HG02981 (cell line): ENCODE measurements at regions not wholly inside any gene's neighbourhood (a gene's known extent, or its start where the extent isn't known, plus 50 kb on each side); places are given as distances from the start of the nearest gene placed in this dataset.
"Not testable (repeated sequence)": the region's sequence is repeated elsewhere in the genome, so short reads cannot be mapped to it uniquely, and the experiment has no call there.

Experiments used
- ATAC-seq: cut with Tn5 transposase; IDR thresholded peaks from one replicate; pipeline ENCODE4 v1.9.1; 2021; ENCODE audit warnings: mild to moderate bottlenecking, moderate library complexity; ENCODE audit not compliant: unreplicated experiment

DNA sequence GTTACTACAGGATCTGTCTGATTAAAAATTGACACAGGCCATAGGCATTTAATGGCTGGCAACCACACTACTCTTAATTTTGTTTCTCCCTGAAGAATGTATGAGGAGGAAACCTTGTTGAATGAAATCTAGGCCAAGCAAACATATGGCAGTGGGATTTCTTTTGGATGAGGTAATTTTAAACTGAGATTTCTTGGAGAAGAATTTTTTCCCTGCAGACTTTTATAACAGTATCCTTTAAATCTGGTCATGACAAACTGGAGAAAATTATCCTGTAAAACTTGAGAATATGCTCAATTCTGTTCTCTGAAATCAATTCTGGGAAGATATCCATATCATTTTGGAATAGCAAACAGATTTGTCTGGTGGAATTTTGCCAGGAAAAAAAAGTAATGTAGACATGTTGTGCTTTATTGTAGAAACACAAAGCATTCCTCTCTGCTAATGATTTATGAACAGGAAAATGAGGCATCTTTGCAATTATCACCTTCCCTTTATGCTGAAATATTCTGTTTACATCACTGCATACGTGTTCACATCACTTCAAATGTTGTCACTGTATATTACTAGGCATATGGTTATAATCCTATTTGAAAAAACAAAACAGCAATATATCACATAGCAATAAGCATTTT lies 108.3 kb upstream of the ARSJ start:
- ATAC-seq = no peak

DNA sequence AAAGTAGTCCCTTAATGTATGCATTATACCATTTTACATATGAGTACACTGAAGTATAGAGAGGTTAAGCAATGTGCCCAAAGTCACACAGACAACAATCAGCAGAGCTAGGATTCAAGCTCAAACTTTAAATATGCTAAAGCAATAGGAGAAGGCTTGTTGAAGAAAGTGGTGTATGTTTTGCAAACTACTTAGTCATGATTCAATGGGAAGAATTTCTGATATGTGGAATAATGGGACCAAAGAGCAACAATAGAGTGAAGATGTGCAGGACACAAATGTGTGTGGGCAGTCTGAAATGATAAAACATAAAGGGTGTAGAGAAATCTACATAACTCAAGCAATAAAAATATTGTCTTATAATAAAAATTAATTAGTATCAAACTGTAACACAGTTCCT lies 109.0 kb upstream of the ARSJ start:
- ATAC-seq = no peak

DNA sequence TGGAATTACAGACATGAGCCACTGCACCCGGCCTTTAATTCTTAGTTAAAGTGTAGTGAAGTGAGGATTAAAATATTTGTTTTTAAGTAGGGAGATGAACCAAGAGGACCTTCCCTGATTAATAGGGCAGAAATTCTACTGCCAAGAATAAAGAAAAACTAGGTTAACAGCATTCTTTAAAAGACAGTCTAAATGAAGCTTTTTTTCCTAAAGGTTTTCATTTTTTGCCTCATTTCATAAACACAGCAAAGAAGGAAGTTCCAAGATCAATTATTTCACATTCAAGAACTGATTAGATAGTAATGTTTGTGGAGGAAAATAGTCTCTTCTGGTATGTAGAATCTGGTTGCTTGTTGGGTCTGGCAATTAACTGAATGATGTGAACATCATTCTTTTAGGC lies 112.1 kb upstream of the ARSJ start:
- ATAC-seq = no peak

DNA sequence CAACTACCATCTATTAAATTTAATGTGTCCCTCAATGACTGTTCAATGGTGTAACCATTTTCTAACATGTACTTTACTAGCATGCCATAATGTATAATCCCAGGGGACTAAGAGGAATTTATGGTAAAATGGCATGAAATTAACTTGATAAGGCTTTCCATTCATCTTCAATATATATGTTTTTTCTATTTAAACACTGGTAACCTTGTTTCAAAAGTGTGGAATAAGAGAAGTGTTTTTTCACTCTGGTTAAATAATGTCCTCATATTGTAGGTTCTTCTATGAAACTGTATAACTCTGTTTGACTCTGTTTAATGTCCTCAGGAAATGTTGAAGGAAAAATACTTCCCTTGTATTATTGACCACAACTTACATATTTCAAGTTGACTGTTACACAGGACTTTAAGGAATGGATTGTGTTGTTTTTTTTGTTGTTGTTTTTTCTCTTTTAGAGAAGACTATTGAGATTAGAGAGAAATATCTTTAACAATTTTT lies 113.8 kb upstream of the ARSJ start:
- no peak for ATAC-seq

DNA sequence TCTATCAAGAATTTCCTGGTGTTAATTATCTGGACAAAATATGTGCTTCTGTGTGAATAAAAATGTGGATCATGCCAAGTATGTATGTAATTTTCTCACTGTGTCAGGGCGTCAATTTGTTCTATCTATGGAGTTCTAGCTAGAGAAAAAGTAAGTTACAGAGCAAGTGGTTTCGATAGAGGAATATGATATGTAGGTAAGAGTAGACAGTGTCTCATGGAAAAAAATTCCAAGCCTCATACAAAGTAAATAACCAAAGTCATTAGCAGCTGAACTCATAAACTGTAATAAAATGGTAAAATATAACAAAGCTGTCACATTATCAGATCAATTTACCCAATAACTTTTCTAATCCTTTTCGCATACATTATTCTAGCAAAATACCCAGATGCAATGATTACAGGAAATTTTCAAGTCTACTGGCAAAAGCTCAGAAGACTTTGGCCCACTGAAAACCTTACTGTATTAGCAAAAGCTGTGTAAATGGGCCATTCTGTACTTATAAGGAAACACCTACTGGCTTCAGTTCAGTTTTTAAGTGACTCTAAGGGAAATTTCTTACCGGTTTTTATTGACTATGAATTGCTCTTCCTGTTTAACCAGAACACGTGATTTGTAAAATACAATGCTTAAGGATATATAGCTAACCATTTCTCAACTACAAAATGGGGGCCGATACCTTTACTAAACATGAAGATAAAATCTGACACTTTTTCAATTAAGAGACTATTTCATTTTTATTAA lies 121.0 kb upstream of the ARSJ start:
- ATAC-seq = no peak

DNA sequence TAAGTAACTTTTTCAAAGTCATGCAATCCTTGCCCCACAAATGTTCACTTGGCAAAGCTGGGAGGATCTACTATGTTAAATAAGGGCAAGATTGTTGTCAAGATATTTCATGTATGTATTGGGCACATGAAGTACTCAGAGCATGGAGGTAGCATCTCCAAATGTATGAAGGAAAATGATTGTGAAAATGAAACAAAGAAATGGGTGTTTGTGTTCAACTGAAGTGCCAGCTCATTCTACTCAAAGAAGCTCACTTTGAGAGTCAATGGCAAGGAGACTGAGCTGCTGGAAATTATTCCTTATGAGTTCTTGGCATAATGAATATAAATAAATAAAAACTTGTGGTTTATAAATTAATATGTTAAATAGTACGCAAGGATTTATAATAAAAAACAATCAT lies 124.5 kb upstream of the ARSJ start:
- no peak for ATAC-seq

DNA sequence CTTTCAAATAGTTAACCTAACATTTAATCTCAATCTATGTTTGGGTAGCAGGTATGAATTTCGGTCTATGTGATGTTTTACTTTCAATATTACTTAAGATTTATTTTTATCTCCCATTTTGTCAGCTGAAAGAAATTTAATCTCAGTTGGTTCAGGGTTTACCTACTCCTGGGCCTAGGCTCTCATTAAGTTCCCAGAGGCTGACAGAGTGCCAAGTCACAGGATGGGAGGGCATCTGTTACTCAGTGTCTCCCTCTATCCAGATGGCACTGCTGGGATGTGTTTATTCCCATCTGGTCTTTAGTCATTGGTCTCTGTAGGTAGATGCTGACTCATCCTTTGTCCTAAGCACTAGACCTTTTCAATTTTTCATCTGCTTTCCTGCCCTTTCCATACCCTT lies 129.4 kb upstream of the ARSJ start:
- no peak for ATAC-seq

DNA sequence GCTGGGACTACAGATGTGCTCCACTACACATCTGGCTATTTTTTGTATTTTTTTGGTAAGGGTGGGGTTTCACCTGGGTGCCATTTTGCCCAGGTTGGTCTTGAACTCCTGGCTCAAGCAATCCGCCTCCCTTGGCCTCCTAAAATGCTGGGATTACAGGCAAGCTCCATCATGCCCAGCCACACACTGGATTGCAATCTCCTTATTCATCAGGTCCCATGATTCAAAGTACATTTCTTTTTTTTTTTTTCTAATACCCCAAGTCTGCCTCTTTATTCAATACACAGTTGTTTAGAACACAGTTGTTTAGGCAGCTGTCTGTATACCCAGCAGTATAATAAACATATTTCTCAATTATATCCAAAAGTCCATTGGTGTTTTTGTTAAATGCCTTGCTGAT lies 130.3 kb upstream of the ARSJ start:
- no peak for ATAC-seq

DNA sequence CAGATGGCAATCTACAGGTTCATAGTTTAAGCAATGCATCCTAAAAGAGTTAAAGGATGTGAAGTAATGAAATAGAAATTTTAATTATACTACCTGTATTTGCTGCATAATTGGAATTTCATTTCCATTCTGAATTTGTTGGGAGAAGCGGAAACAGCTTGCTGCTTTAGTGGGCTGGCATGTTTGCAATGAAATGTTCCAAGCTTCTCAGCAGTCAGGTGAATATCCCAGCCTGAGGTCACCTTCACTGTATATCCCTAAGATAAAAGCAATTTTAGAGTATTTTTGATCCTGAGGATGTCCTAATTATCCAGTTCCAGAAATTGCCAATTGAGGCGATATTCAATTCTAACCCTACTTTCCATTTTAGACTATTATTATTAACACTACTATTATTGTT lies 136.1 kb upstream of the ARSJ start:
- ATAC-seq = no peak

DNA sequence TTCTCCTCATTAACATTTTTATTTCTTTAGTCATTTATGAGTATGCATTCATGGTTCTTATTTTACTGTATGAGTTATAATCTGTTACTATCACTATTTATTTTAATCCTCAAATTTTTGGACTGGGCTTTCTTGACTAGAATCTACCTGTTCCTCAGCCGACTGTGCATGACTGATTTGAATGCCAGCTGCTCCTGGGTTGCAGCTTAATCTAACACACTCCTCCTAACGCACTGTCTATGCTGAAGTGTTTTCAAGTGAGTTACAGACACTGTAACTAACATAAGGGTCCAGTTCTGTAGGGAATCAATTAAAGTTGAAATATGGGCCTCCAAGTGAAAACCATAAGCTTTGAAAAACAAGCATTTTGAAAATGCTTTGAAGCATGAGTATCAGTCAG lies 137.4 kb upstream of the ARSJ start:
- no peak for ATAC-seq

DNA sequence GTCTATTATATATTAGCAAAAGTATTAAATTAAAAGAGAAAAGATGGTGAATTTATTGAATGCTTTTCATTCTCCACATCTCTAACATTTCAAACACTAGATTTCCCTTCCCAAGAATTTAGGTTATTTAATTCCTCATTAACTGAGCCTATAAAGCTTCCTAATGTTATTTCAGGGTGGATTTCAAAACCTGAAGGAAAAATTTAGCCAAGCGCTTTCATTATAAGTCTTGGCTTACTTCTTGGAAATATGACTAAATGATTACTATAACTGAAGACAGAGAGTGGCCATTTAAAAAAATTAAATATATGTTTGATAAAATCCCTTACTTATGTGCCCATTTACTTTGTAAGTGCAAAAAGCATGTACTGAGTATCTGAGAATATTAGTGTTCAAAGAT lies 141.8 kb upstream of the ARSJ start:
- ATAC-seq = no peak

DNA sequence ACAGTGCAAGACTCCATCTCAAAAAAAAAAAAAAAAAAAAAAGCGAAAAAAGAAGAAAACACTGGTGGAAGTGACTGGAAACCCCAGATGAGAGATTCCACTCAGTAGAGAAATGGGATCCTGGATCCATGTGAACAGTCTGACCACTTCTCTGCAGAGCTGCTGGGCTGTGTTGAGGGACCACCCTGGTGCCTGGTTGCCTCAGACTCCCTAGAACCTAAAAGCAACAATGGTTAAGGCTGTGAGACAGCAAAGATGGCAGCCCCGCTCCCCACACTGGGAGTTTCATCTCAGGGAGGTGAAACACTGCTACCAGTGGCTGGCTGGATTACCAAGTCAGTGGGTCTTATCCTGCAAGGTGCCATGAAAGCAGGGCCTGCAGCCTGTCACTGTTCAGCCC lies 152.8 kb upstream of the ARSJ start:
- no peak for ATAC-seq

DNA sequence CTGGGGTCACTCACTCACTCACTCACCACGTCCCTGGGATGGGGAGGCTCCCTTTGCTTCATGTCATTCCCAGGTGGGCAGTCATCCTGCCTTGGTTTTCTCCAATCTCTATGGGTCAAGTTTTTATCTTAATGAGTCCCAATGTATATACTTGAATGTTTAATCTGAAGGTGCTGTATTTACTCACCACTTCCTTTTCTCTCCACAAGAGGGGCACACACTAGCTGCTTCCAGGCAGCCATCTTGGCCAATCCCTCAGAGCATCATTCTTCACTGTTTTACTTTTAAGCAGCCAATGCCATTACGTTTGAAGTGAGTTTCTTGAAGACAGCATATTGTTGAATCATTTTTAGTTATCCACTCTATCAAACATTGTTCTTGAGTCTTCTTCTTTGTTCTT lies 153.4 kb upstream of the ARSJ start:
- ATAC-seq = peak; percentile 91

DNA sequence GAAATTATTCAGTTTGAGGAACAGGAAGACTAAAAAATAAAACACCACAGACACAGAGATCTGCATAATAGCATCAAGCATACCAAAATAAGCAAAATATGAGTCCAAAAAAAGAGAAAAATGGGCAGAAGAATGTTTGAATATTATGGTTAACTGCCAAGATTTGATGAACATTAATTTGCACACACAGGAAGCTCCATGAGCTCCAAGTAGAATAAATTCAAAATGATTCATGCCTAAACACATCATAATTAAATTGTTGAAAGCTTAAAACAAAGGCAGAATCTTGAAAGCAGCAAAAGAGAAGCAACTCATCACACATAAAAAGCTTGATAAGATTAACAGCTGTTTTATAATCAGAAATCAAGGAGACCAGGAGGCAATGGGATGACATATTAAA lies 156.6 kb upstream of the ARSJ start:
- ATAC-seq = no peak

DNA sequence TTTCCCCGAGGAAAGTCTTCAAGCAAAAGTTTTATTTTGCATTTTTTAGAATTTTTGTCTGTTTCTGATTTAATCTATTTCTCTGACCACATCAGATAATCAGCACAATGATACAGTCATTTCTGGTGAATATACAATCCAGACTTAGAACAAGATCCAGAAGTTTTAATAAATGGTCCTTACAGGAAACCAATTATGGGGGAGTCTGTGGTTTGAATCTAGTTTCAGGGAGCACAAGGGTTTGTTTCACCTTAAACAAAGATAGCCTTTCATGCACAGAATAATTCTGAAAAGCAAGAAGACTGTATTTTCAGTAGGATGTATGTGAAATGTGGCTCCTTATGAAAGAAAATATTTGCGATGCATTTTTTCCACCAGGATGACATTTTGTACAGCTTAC lies 158.5 kb upstream of the ARSJ start:
- no peak for ATAC-seq

DNA sequence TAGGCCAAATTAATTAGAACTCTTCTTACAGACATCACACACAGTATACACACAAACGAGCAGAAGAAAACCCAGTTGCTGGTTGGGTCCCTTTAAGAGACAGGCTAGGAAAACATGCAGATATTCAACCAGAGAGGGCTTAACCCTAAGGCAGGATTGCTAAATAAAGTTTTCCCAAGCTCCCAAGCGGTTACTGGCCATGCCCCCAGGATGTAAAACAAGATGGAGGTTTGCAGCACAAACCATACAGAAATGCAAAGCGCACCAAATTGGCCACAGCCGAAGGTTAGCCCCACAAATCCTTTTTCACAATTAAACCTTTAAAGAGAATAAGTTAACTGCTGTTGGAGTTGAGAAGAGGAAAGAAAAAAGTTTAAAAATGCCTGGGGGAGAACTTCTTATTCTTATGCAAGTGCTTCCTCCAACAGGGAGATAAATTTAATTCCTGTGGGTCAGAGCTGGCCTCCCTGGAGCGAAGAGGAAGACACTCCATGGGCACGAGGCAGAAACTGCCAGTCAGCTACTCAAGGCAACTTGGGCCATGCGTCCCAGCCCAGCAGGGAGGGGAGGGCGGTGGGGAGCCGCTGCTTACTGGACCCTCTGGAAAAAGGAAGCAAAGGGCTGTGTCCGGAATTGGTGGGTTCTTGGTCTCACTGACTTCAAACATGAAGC lies 167.6 kb upstream of the ARSJ start:
- ATAC-seq = no peak

DNA sequence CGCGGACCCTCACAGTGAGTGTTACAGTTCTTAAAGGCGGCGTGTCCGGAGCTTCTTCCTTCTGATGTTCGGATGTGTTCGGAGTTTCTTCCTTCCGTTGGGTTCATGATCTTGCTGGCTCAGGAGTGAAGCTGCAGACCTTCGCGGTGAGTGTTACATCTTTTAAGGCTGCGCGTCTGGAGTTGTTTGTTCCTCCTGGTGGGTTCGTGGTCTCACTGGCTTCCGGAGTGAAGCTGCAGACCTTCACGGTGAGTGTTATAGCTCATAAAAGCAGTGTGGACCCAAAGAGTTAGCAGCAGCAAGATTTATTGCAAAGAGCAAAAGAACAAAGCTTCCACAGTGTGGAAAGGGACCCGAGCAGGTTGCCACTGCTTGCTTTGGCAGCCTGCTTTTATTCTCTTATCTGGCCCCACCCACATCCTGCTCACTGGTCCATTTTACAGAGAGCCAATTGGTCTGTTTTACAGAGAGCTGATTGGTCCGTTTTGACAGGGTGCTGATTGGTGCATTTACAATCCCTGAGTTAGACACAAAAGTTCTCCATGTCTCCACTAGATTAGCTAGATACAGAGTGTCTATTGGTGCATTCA lies 168.3 kb upstream of the ARSJ start:
- not testable (repeated sequence) for ATAC-seq

DNA sequence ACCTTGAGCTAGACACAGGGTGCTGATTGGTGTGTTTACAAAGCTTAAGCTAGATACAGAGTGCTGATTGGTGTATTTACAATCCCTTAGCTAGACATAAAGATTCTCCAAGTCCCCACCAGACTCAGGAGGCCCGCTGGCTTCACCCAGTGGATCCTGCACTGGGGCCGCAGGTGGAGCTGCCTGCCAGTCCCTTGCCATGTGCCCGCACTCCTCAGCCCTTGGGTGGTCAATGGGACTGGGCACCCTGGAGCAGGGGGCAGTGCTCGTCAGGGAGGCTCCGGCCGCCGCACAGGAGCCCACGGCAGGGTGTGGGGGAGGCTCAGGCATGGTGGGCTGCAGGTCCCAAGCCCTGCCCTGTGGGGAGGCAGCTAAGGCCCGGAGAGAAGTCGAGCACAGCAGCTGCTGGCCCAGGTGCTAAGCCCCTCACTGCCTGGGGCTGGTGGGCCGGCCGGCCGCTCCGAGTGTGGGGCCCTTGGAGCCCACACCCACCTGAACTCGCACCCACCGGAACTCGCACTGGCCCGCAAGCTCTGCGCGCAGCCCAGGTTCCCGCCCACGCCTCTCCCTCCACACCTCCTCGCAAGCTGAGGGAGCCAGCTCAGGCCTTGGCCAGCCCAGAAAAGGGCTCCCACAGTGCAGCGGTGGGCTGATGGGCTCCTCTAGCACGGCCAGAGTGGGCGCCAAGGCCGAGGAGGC lies 169.1 kb upstream of the ARSJ start:
- not testable (repeated sequence) for ATAC-seq

DNA sequence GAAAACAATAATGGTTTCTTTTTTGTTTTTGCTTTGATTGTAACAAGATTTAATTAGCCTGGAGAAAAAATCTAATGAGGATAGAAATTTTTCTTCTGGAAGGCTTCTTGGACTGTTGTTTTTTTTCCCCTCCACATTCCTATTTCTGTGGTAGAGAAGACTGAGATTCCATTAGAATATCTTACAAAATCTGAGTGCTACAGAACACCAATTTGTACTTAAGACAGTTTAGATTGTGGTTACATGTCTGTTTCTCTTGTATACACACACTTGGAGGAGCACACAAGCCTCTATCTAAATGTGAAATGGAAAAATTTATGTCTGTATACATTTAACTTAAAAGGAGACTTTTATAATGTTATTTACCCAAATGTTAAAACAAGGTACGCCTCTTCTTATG lies 176.9 kb upstream of the ARSJ start:
- ATAC-seq = no peak

DNA sequence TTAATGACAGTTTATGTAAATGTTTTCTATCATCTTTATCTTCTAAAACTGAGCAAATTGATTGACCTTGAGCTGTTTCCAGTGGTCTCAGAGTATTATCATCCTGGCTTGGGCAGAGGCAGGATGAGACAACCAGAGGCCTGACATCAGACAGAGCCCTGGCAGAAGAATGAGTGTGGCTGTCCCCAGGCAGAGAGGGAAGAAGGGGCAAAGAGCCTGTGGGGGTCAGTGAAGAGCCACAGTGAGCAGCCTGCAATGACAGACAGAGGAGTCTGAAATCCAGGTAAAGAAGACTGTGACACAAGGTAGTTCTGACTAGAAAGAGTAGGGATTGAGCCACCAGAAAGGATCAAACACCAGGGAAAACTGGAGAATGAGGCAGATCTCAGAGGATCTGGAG lies 182.4 kb upstream of the ARSJ start:
- no peak for ATAC-seq

DNA sequence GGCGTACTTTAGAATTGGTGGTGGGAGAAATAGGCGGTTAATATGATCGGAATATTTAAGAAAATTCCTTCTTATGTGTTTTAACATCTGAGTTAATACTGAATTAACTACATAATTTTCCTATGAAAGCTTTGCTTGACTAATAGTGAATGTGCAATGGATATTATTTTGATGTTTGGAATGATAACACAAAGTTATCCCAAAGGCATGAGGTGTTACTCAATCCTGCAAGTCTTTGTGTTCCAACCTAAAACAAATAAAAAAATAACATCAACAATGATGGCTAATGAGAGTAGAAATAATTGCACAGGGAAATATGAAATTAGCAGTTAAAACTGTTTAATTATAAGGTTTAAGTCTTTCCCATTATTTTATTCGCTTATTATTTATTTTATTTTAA lies 183.6 kb upstream of the ARSJ start:
- no peak for ATAC-seq
